ENCODE measurements at regions not wholly inside any gene's neighbourhood (a gene's known extent, or its start where the extent isn't known, plus 50 kb on each side); places are given as distances from the start of the nearest gene placed in this dataset.

- TF ChIP-seq CTCF (IDR thresholded peaks at IDR 0.05) (no peak), POLR2A (IDR thresholded peaks at IDR 0.05) (no peak)
These were observed 515.5 kb upstream of the NOX3 start for GRCh38 chr6:155970876-155971708.
